IPS DF 4.7 (cell line): ENCODE measurements at regions not wholly inside any gene's neighbourhood (a gene's known extent, or its start where the extent isn't known, plus 50 kb on each side); places are given as distances from the start of the nearest gene placed in this dataset.

Experiments
- DNase-seq: peaks from one replicate; pipeline ENCODE4 v3.0.0-alpha.2; 2013; ENCODE audit warnings: low spot score; ENCODE audit errors: extremely low read depth

DNA sequence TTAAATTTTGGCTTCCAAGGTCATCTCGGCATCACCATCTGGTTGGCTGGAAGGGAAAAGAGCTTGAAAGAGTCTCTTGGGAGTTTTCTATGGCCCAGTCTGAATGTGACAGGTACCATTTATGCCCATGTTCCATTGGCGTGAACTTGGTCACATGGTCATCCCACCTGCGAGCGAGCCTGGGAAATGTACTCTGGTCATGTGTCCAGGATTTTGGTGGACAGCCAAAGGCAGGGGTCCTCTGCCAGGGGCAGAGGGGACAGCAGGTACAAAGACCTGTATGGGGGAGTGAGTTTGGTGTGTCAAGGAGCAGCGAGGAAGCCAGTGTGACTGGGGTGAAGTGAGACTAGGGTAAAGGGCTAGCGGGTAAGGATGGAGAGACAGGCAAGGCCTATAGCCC lies 112.6 kb downstream of the CDC5L start:
- no peak for DNase-seq

DNA sequence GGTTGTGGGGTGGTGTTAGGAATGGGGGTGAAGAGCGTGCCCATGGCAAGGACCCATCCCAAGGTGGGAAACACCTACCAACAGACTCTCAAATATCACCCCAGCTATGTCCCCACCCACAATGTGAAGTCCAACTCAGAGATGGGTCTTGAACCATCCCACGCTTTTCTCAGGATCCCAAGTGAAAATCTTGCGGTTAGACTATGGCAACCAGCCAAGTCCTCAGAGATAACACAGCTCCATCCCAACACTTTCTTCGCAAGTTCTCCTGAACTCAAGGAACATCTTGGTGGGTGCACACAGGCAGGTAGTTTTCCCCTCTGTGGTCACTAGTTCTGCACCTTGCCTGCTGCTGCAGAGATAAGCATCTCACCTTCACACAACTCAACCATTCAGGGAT lies 116.0 kb downstream of the CDC5L start:
- no peak for DNase-seq

DNA sequence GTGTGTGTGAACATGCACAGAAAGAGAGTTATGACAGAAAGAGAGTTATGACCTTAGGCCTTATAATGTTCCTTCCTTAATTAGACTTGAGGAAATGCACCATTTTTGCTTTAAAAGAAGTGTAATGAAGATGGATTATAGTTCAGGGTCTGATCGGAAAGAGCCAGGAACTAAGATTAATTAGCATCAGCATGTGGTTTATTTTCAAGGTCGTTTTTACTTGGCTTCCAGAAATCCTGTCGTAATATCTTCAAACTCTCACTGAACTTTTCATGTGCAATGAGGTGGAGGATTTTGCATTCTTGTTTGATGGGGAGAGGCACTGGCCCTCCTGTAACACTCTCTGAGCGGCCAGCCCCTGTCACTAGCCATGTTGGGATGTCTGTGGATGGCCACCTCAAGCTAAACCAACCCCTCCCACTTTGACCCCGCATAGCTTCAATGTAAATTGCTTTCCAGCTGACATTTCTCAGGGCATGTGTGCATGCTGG lies 116.8 kb downstream of the CDC5L start:
- no peak for DNase-seq

DNA sequence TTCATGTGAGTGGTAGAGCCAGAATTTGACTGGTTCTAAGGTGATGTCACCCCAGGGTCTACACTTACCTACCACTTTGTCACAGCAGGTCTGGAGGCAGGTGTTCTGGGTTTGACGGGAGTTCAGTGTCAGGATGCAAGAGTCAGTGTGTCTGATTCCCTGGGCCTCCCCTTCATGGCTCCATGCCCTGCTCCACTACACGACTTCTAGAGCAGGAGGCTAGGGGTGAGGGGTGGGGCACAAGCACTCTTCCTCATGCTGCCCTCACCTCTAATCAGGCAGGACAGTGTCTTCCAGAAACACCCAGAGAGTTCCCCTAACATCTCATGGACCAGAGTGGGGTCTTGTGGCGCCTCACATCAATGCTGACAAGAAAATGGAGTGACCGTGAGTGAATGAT lies 118.2 kb downstream of the CDC5L start:
- no peak for DNase-seq

DNA sequence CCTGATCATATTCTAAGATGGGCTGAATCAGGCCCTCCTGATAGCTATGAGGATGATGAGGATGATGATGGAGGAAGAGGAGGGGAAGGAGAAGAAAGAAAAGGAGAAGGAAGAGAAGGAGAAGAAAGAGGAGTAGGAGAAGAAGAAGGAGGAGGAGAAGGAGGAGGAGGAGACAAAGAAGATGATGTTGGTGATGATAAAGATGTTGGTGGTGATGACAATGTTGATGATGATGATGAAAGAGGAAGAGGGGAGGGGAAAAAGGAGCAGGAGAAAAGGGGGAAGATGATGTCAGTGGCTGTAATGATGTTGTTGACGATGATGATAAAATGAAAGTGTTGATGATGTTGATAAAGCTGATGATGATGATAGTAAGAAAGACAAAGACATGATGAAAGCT lies 119.5 kb downstream of the CDC5L start:
- DNase-seq, result no peak

DNA sequence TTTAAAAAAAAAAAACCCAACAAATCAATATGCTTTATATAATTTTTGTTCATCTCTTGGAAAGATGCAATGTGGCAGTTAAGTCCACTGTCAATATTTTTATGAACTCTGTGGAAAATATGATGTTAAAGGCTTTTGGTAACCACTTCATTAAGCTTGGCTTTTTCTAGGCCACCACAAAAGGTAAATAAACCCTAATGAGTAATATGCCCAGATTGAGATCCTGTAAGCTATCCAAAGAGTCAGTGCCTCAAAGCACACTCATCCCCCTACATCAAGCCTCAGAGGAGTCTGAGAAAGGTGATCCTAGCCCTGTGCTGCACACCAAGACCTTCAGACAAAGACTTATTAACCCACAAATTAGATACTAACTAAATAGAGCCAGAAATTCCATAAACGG lies 121.1 kb downstream of the CDC5L start:
- DNase-seq, result no peak

DNA sequence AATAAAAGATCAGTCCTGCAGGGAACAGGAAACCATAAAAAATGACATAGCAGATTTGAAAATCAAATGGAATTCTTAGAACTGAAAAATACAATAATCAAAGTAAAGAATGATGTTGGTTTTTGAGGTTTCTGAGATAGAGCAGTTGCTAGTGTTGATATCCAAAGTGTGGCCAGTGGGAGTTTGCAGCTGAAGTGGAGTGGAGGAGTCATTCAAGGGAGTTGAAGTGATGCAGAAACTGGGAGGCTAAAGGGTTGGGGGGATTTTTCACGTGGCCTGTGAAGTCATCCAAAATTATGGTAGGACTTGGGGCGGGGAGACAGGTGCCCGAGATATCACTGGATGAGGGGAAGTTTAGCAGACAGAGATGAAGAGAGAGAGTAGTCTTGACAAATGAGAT lies 123.6 kb downstream of the CDC5L start:
- no peak for DNase-seq

DNA sequence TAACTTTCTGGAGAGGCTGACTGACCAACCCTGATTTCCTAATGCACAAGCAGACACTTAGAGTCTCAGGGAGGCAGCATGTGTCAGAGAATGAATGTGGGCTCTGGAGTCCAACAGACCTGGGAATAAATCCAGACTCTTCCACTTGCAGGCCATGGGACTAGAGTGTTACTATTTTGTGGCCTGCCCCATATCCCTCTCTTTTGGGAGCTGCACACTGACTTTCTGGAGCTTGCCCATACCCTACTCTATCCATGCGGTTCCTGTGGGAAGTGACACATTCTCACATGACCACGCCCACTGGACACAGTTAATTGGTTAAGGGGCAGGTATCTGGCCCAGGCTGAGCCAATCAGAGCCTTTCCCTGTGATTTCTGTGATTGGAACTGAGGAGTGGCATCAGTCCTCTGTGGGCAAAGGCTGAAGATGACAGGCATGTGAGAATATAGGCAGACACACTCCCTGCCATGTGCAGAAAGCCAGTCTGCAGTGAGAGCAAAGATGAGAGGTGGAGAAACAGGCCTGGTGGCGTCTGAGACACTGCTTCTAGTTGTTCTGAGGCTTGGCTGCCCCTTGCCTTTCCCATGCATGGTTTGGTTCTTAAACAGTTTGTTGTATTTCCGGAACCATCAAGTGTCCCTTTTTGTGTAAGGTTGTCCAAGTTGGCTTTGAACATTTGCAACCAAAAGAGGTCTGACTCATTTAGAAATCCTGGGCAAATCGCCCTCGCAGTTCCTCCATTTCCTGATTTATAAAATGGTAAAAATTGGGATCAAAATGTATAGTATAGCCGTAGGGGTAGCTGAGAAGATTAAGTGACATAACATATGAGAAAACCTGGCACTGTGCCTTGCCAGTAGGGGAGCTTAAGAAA lies 125.6 kb downstream of the CDC5L start:
- DNase-seq, result no peak

DNA sequence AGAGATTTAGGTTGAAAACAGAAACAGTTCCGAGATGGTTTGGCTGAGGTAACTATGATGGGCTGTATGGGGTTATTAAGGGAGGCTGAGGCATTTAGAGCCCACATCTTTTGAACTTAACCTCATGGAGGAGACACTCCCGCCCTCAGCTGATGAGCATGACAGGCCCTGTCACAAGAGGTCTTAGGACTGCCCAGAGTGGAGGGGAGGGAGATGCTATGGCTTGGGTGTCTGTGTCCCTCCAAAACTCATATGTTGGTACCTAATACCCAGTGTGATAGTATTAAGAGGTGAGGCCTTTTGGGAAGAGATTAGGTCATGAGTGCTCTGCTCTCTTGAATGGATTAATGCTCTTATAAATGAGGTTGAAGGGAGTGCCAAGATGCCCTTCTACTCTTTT lies 126.6 kb downstream of the CDC5L start:
- DNase-seq, result no peak

DNA sequence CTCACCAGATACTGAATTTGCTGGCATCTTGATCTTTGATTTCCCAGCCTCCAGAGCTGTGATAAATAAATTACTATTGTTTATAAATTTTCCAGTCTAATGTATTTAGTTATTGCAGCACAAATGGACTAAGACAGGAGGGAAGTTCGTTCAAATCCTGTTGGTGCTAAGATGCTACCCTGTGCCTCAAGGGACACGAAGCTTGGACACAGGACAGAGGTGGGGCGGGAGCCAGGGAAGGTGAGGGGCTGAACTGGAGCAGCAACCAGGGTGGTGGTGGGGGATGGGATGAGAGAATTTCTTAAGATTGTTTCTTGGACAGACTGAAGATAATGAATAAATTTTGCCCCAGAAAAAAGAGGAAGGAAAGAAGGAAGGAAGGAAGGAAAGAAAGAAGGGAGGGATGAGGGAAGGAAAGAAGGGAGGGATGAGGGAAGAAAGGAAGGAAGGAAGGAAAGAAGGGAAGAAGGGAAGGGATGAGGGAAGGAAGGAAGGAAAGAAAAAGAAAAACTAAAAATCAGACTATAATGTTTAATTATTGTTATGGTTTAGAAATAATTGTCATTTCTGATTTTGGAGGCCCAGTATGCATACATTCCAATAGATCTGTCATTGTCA lies 127.2 kb downstream of the CDC5L start:
- DNase-seq, result no peak

DNA sequence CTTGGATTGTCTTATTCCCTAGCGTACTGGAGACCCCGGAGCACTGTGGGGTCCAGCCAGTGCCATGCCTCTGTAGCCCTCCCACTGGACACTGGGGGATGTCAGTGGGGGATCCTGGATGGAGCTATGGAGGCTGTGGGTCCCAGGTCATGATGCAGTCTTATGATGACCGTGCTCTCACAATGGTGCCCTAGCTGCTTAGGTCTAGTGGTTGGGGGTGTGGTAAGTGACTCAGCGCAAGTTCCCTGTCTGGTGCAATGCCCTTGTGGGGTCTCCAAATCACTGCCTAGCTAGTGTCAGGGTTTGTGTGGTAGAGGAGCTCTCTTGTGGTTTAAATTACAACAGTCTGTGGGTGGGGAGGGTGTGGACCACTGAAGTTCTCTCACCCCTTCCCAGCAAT lies 135.4 kb downstream of the CDC5L start:
- no peak for DNase-seq

DNA sequence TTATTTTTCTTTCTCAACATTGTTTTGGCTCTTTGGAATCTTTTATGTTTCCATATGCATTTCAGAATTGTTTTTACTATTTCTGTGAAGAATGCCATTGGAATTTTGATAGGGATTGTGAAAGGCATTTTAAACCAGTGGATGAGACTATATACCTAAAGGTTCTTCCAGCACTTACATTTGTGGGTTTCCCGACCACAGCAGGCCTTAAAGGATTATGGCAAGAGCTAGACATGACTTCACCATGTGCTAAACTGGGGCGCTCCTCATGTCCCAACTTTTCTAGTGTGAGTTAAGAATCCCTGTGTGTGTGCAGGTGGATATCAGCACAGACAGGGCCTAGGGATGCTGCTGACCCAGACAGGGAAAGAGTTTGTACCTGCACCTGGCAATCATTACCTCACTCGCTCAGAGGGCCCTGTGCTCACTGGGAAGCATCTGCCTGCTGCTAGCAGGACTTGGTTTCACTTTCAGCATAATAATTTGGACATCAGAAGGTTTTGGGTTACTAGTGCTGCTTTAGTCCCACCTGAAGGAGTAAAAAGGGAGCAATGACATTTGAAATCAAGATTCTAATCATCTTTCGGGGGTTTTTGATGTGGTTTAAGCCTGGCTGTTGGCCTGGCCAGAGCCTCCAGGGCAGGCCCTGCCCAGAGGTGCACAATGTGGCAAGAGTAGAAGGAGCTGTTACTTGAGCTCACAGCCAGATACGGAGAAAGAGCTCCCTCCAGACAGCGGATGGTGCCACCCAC lies 137.1 kb downstream of the CDC5L start:
- DNase-seq, result no peak

DNA sequence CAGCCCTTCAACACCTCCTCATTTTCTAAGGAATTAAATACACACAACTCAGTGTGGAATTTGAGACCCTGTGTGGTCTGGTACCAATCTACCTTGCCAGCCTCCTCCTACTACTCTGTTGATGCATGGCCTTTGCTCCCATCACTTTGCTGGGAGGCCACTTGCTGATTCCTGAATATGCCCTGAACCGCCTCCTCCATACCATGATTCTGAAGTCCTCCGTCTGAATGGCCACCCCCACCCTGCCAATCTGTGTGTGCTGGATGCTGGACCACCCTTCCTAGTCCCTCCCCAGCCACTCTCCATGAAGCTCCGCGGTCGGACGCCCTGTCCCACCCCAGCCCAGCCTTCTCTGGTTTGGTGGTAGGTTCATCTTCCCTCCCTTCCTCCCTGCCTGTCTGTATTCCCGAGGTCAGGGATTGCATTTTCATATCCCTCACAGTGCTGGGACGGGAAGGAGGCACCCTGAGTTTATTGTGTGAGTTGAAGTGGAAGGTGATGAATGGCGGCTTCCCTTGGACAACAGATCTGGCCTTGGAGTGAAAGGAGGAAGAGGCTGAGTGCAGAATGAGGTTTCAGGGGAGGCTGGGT lies 138.3 kb downstream of the CDC5L start:
- DNase-seq, result no peak

DNA sequence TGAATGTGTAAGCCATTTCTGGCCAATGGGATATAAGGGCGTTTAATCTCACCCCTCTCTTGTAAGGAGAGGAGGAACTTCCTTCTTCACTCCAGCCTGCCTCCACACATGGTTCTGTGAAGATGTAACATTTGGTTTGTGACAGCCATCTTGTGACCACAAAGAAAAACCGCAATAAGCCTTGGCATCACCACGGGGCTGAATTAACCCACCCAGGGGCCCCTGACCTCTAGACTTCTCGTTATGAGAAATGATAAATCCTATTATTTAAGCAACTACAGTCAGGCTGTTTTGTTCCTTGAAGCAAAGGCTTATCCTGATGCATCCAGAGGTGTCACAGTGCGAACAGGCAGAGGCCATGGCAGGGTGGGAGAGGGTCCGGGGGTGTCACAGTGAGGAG lies 139.7 kb downstream of the CDC5L start:
- no peak for DNase-seq

DNA sequence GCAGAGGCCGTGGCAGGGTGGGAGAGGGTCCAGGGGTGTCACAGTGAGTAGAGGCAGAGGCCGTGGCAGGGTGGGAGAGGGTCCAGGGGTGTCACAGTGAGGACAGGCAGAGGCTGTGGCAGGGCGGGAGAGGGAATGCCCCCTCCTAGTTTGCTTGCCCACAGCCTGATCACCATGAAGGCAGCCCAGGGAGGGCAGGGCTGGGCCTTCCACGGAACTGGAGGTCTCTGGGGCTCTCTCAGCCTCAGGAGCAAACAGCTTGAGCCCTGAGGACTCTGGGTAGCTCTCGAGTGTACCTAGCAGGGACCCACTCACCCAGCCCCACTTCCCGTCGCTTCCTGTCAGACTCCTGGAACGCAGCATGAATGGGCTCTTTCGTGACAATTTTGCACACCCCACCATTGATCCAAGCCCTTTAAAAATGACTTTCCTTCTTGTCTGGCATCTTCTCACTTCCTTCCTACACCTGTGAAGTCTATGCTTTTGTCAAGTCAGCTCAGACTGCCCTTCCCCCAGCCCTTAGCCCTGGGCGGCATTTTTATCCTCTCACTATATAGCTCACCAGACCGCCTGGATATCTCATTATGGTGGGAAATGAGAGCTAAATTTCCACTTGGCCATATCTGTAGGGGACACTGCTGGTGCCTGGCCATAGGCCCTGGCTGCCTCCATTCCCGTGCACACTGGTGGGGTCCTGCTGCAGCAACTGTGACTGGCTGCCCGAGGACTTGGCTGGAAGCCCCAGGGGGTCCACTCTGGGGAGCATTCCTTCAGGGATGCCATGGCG lies 140.3 kb downstream of the CDC5L start:
- no peak for DNase-seq

DNA sequence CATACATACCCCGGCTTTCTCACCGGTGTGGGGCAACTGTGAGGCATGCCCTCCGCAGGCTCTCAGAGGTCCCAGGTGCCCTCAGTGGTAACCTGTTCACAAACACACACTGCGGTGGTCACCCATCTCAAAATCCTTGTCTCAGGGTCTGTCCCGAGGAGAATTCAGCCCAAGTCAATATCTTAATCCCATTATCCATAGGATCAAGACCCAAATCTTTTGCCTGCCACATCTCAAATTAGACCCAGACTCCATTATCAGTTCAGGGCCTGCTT lies 140.8 kb downstream of the CDC5L start:
- DNase-seq, result no peak

DNA sequence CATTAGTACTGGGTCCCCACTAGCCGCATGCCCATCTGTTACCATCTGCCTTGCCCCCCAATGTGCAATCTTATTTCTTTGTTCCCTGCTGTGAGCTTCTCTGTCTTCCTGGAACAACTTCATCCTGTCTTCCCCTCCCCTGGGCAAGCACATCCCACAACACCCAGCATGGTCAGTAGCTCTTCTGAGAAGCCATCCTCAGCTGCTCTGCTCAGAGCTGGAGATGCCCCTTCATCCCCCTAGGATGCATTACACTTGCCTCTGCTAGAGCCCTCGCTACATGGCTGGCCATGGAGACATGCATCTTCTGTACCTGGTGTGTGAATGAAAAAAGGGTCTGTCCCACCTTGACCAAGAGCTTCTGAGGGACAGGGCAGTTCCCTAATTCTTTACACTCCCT lies 141.2 kb downstream of the CDC5L start:
- DNase-seq, result no peak

DNA sequence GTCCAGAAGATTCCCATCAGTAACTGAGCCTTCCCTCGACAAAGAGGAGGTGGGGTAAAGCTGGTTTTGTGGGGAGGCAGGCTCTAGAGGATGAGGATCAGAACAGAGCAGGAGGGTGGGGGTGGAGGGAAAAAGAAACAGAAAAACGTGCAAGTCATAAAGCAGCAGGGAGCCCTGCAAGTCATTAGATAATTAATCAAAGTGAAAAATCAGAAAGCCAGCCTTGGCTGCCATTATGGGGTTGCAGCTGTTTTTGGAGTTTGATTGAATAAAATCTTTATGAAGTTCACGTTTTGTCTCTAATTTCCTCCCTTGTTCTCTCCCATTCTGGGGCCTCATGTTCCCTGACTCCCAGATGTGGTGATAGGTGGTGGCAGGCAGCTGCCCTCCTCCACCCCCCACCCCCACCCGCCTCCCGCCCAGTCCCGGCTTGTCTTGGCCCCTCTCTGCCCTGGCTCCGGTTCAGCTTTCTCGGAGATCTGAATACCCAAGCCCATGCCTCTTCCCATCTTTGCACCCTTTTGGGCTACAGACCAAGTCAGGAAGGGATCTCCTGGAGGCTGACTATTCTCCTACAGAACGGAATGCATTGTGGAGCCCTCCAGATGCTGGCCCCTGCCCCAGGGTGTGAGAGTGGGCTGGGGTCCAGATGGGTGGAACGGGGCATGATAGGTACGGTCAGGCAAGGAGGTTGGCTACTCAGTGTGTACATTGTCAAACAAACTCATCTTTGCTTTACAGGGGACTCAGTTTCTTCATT lies 141.8 kb downstream of the CDC5L start:
- no peak for DNase-seq

DNA sequence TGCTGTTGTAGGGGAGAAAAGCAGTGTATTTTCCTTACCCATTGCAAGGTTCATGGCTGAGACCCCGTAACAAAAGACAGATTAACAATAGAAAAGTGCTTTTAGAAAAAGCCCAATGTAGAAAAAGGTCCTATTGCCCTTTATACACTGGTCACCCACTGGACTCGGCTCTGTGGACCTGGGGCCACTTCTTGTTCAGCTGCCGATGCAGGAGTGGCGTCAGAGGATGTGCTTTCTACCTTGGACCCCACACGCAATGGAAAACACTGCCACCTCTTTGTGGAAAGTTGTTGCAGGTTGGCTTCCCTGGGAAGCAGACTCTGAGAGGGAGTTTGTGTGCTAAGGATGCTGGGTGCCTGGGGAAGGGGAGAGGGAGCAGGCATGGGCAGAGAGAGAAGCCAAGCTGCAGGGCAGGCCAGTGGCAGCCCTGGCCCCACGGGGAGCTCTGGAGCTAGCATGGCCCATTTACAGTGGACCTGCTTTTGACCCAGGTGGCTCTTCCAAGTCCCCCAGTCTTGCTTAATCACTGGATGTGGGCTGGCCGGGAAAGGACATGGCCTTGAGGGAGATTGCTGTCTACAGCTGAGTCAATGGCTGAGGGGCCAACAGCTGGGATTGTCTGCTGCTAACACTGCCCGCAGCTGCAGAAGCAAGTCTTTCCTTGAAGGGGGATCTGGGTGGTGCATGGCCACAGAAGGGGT lies 142.9 kb downstream of the CDC5L start:
- DNase-seq, result no peak

DNA sequence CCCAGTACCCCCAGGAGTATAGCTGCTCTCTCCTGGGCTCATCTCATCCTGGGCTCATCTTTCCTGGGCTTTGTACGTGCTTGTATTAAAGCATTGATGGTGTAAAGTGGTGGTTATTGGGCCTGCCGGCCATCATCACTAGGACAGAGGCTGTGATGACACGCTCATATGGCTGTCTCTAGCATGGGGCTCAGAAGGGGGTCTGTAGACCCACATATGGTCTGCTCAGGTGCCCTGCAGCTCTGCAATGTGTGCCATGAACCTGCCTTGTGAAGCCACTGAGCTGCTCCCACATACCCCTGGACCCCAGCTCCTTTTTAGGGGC lies 143.4 kb downstream of the CDC5L start:
- DNase-seq, result no peak
